ENCODE measurements at regions not wholly inside any gene's neighbourhood (a gene's known extent, or its start where the extent isn't known, plus 50 kb on each side); places are given as distances from the start of the nearest gene placed in this dataset.

GRCh38 chr18:67932271-67932670, 415.8 kb upstream of the DSEL start:
- no peak for TF ChIP-seq POLR2A (IDR thresholded peaks at IDR 0.05)
- TF ChIP-seq CTCF (IDR thresholded peaks at IDR 0.05), result no peak
- TF ChIP-seq EP300 (IDR thresholded peaks at IDR 0.05), result no peak
- no peak for TF ChIP-seq POLR2AphosphoS5 (IDR thresholded peaks at IDR 0.05)

Measured in upper lobe of left lung (tissue), 4 donors.